ENCODE measurements at regions not wholly inside any gene's neighbourhood (a gene's known extent, or its start where the extent isn't known, plus 50 kb on each side); places are given as distances from the start of the nearest gene placed in this dataset.

DNA sequence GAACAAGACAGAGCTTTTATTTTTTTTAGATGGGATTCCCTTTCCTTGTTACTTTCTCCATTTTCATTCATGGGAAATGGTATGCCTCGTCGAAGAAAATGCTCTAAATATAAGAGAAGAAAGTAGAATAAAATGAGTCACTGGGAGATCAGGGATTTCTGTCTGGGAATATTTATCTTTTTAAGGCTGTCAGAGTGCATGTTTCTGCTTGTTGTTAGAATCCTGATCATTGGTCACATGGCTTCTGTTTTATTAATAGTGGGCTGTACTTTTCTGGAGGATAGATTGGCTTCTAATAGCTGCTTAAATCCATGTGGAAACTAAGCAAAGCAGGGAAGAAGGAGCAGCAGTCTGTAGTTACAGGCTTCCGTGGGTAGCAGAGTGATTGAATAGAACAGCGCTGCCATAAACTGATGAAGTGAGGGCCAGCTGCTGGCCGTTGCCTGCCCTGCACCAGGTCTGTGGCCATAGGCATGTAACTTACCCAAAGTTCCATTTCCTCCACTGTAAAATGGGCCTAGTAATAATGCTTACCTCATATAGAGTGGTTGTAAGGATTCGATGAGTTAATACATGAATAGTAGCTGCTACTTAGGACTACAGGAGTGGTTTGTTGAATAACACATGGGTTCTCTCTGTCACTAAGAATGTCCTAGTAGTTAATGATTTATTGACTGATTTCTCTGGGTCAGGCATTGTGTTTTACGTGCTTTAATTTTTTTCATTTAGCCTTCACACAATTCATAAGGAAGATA lies 289.9 kb downstream of the SATB1 start:
- peaks cover 7% of the 10 kb centered on the region for H3K4me1 Mint-ChIP-seq (ENCODE audit: low read depth)
- H3K9me3 Mint-ChIP-seq: no peaks in the 10 kb centered on the region
- no peaks in the 10 kb centered on the region for H3K36me3 Mint-ChIP-seq (ENCODE audit: low read depth)
- H3K27me3 Mint-ChIP-seq: no peaks in the 10 kb centered on the region
- H3K4me3 Mint-ChIP-seq: no peak overlapping the region
- no peak overlapping the region for H3K27ac Mint-ChIP-seq
- no peak for DNase-seq

DNA sequence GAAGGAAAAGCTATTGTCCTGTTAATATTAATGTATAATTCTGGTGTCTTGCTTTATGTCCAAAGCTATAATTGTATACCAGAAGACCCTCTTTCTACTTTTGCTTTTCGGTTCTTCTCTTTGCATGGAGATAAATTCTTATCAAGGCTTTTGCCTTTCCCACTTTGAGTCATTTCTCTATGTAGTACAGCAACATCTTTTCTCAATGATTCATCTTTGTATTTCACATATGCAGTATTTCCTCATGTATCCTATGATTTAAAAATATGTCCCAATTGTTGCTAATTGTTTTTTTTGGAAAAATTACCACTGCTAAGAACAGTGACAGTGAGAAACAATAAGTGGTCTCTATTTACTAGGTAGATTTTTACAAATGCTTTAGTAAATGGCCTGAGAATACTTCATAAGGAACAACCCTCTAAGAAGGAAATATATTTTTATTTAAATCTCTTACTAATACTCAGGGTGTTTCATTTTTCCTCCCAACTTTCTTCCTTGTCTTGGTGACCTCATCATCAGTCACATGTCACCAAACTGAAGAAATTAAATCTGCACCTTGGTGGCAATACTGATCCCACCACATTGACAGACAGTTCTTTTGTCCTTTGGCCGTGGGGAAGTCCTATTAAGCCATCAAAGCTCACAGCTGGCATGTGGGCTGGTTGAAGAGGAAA lies 290.6 kb downstream of the SATB1 start:
- H3K27me3 Mint-ChIP-seq: no peaks in the 10 kb centered on the region
- no peaks in the 10 kb centered on the region for H3K36me3 Mint-ChIP-seq (ENCODE audit: low read depth)
- no peak for DNase-seq
- no peak overlapping the region for H3K4me3 Mint-ChIP-seq
- H3K4me1 Mint-ChIP-seq (ENCODE audit: low read depth): peaks cover 7% of the 10 kb centered on the region
- no peaks in the 10 kb centered on the region for H3K9me3 Mint-ChIP-seq
- no peak overlapping the region for H3K27ac Mint-ChIP-seq

GRCh38 chr3:18132991-18133390 lies 292.1 kb downstream of the SATB1 start:
- Mint-ChIP-seq H3K4me3 (no peak overlapping the region), H3K9me3 (no peaks in the 10 kb centered on the region), H3K27ac (no peak overlapping the region), H3K4me1 (ENCODE audit: low read depth) (peaks cover 7% of the 10 kb centered on the region), H3K36me3 (ENCODE audit: low read depth) (no peaks in the 10 kb centered on the region), H3K27me3 (no peaks in the 10 kb centered on the region)
- no peak for DNase-seq

- H3K36me3 Mint-ChIP-seq (ENCODE audit: low read depth): no peaks in the 10 kb centered on the region
- H3K27me3 Mint-ChIP-seq: peaks cover 3% of the 10 kb centered on the region
- no peaks in the 10 kb centered on the region for H3K9me3 Mint-ChIP-seq
- H3K27ac Mint-ChIP-seq: no peak overlapping the region
- no peak overlapping the region for H3K4me3 Mint-ChIP-seq
- peaks cover 6% of the 10 kb centered on the region for H3K4me1 Mint-ChIP-seq (ENCODE audit: low read depth)
- DNase-seq: no peak
Observed at GRCh38 chr3:18127859-18128681, 297.1 kb downstream of the SATB1 start.

- H3K9me3 Mint-ChIP-seq: no peaks in the 10 kb centered on the region
- H3K4me3 Mint-ChIP-seq: no peak overlapping the region
- DNase-seq: no peak
- H3K27ac Mint-ChIP-seq: no peak overlapping the region
- H3K36me3 Mint-ChIP-seq (ENCODE audit: low read depth): no peaks in the 10 kb centered on the region
- peaks cover 6% of the 10 kb centered on the region for H3K4me1 Mint-ChIP-seq (ENCODE audit: low read depth)
- H3K27me3 Mint-ChIP-seq: peaks cover 3% of the 10 kb centered on the region
Observed at GRCh38 chr3:18127174-18127858, 297.8 kb downstream of the SATB1 start.

GRCh38 chr3:18126772-18127171 lies 298.4 kb downstream of the SATB1 start:
- Mint-ChIP-seq H3K4me3 (no peak overlapping the region), H3K9me3 (no peaks in the 10 kb centered on the region), H3K4me1 (ENCODE audit: low read depth) (peaks cover 6% of the 10 kb centered on the region), H3K27me3 (peaks cover 3% of the 10 kb centered on the region), H3K36me3 (ENCODE audit: low read depth) (no peaks in the 10 kb centered on the region), H3K27ac (no peak overlapping the region)
- DNase-seq: no peak

GRCh38 chr3:18124501-18124900 lies 300.6 kb downstream of the SATB1 start:
- no peak for DNase-seq
- Mint-ChIP-seq H3K27me3 (peaks cover 3% of the 10 kb centered on the region), H3K36me3 (ENCODE audit: low read depth) (no peaks in the 10 kb centered on the region), H3K27ac (no peak overlapping the region), H3K4me1 (ENCODE audit: low read depth) (peaks cover 6% of the 10 kb centered on the region), H3K9me3 (no peaks in the 10 kb centered on the region), H3K4me3 (no peak overlapping the region)

DNA sequence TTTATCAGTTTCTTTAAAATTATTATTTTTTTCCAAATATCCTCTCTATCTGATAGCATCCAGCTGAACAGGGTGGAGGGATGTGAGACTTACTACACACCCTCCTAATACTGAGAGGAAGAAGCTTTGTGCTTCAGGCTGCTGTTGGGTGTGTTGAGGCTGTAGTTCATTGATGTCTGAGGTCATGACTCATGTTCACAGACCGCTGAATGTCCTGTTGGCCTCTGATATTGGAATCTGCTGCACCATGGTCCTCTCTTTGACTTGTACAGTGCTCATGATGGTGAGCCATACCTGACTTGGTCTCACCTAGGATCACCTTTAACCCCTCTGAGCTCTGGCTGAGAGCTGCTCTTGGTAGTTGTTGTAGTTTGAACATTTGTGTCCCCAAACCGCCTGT lies 302.9 kb downstream of the SATB1 start:
- no peak for DNase-seq

GRCh38 chr3:18121020-18121419 lies 304.1 kb downstream of the SATB1 start:
- H3K9me3 Mint-ChIP-seq: no peaks in the 10 kb centered on the region
- H3K4me3 Mint-ChIP-seq: no peak overlapping the region
- H3K36me3 Mint-ChIP-seq (ENCODE audit: low read depth): no peaks in the 10 kb centered on the region
- H3K27ac Mint-ChIP-seq: no peak overlapping the region
- DNase-seq: no peak
- H3K27me3 Mint-ChIP-seq: no peaks in the 10 kb centered on the region
- peaks cover 6% of the 10 kb centered on the region for H3K4me1 Mint-ChIP-seq (ENCODE audit: low read depth)

More for the DNA sequence above, 302.9 kb downstream of the SATB1 start:
- no peak overlapping the region for H3K4me3 Mint-ChIP-seq
- no peak overlapping the region for H3K27ac Mint-ChIP-seq
- no peaks in the 10 kb centered on the region for H3K9me3 Mint-ChIP-seq
- no peaks in the 10 kb centered on the region for H3K36me3 Mint-ChIP-seq (ENCODE audit: low read depth)
- H3K4me1 Mint-ChIP-seq (ENCODE audit: low read depth): peaks cover 6% of the 10 kb centered on the region
- peaks cover 1% of the 10 kb centered on the region for H3K27me3 Mint-ChIP-seq

GRCh38 chr3:18119866-18120265 lies 305.3 kb downstream of the SATB1 start:
- Mint-ChIP-seq H3K4me3 (no peak overlapping the region), H3K4me1 (ENCODE audit: low read depth) (peaks cover 6% of the 10 kb centered on the region), H3K36me3 (ENCODE audit: low read depth) (no peaks in the 10 kb centered on the region), H3K27me3 (no peaks in the 10 kb centered on the region), H3K27ac (no peak overlapping the region), H3K9me3 (no peaks in the 10 kb centered on the region)
- DNase-seq: no peak

GRCh38 chr3:18114894-18115293 lies 310.2 kb downstream of the SATB1 start:
- H3K27me3 Mint-ChIP-seq: no peaks in the 10 kb centered on the region
- H3K4me3 Mint-ChIP-seq: no peak overlapping the region
- no peak for DNase-seq
- H3K27ac Mint-ChIP-seq: no peak overlapping the region
- H3K4me1 Mint-ChIP-seq (ENCODE audit: low read depth): peaks cover 10% of the 10 kb centered on the region
- no peaks in the 10 kb centered on the region for H3K9me3 Mint-ChIP-seq
- H3K36me3 Mint-ChIP-seq (ENCODE audit: low read depth): no peaks in the 10 kb centered on the region

GRCh38 chr3:18113417-18113816 lies 311.7 kb downstream of the SATB1 start:
- no peaks in the 10 kb centered on the region for H3K27me3 Mint-ChIP-seq
- H3K36me3 Mint-ChIP-seq (ENCODE audit: low read depth): no peaks in the 10 kb centered on the region
- no peak overlapping the region for H3K27ac Mint-ChIP-seq
- no peaks in the 10 kb centered on the region for H3K9me3 Mint-ChIP-seq
- peaks cover 10% of the 10 kb centered on the region for H3K4me1 Mint-ChIP-seq (ENCODE audit: low read depth)
- DNase-seq: no peak
- no peak overlapping the region for H3K4me3 Mint-ChIP-seq

DNA sequence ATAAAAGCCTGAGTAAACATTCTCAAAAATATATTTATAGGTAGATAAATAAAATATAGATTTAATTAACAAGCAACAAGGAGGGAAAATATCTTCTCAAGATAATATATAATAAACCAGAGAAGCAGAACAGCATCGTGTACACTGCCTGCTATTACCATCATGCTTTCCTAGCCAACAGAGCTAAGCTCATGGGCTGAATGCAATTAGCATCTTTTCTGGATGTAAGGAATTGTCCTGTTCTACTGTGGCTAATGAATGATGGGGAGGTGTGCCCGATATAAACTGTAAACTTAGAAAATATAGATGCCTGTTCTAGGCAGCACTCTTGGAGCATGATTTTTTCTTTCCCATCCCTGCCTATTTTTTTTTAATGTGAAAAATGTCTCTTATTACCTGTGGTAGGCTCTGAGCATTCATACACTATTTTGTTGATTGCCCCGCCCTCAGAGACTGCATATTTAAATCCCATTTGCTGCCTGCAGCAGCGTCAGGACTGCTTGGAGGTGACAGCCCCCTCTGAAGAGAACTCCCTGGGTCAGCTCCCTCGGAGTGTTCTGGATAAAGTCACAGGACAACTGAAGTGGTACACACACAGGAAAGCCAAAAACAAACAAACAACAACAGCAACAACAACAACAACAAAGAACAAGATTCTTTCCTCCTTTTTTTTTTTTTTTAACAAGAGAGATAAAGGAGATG lies 312.3 kb downstream of the SATB1 start:
- no peaks in the 10 kb centered on the region for H3K9me3 Mint-ChIP-seq

GRCh38 chr3:18111796-18112232 lies 313.3 kb downstream of the SATB1 start:
- Mint-ChIP-seq H3K9me3 (no peaks in the 10 kb centered on the region), H3K4me1 (ENCODE audit: low read depth) (peaks cover 10% of the 10 kb centered on the region), H3K27me3 (no peaks in the 10 kb centered on the region), H3K27ac (peak overlapping the region; percentile 18), H3K4me3 (peak overlapping the region; percentile 57), H3K36me3 (ENCODE audit: low read depth) (no peaks in the 10 kb centered on the region)
- DNase-seq: no peak

More for the DNA sequence above, 312.3 kb downstream of the SATB1 start:
- Mint-ChIP-seq H3K4me3 (no peak overlapping the region), H3K27me3 (no peaks in the 10 kb centered on the region), H3K36me3 (ENCODE audit: low read depth) (no peaks in the 10 kb centered on the region), H3K27ac (no peak overlapping the region), H3K4me1 (ENCODE audit: low read depth) (peaks cover 10% of the 10 kb centered on the region)
- DNase-seq: no peak

All from activated T-cell treated with anti-CD3 and anti-CD28 coated beads, Interleukin-2, amount 50 U/mL, for 24 hours (primary cell).